ENCODE measurements at regions not wholly inside any gene's neighbourhood (a gene's known extent, or its start where the extent isn't known, plus 50 kb on each side); places are given as distances from the start of the nearest gene placed in this dataset.

GRCh38 chr5:98529321-98529720 lies 244.1 kb upstream of the RGMB start:
- Histone ChIP-seq H3K27me3 (ENCODE audit: control insufficient read depth, insufficient read depth, low read length) (no peaks in the 10 kb centered on the region), H3K27ac (ENCODE audit: low read length) (no peak overlapping the region), H3K4me3 (ENCODE audit: low read depth in 2 of 2, low read length in 2 of 2) (no peak overlapping the region), H3K9me3 (ENCODE audit: control insufficient read depth, insufficient read depth, low read depth, low read length) (no peaks in the 10 kb centered on the region), H3K36me3 (ENCODE audit: control insufficient read depth, insufficient read depth, low read length) (no peaks in the 10 kb centered on the region), H3K4me1 (ENCODE audit: control insufficient read depth, insufficient read depth, low read length) (no peaks in the 10 kb centered on the region)
- ChIA-PET CTCF (no interaction called here), POLR2A (no interaction called here)
- ATAC-seq, result no peak
- intact Hi-C loops (cut with micrococcal nuclease; ENCODE audit: unreplicated experiment), result no loop called here
- in situ Hi-C loops (cut with HindIII; ENCODE audit: low pct_unique_long_range_greater_than_20kb, low sequenced_read_pairs), result no loop called here
- DNase-seq (ENCODE audit: low read depth, low spot score), result no peak
- no TSS peak for BruUV-seq (replicated peaks)
- TF ChIP-seq SIN3A (IDR thresholded peaks at IDR 0.05; ENCODE audit: borderline replicate concordance, insufficient read depth, low read depth, low read length), result no peak
- TF ChIP-seq POLR2AphosphoS5 (IDR thresholded peaks at IDR 0.05; ENCODE audit: low read depth, low read length), result no peak

- ATAC-seq, result no peak
- ChIA-PET CTCF (no interaction called here), POLR2A (no interaction called here)
- Histone ChIP-seq H3K4me1 (ENCODE audit: control insufficient read depth, insufficient read depth, low read length) (no peaks in the 10 kb centered on the region), H3K27me3 (ENCODE audit: control insufficient read depth, insufficient read depth, low read length) (no peaks in the 10 kb centered on the region), H3K4me3 (ENCODE audit: low read depth in 2 of 2, low read length in 2 of 2) (no peak overlapping the region), H3K27ac (ENCODE audit: low read length) (no peak overlapping the region), H3K36me3 (ENCODE audit: control insufficient read depth, insufficient read depth, low read length) (no peaks in the 10 kb centered on the region), H3K9me3 (ENCODE audit: control insufficient read depth, insufficient read depth, low read depth, low read length) (no peaks in the 10 kb centered on the region)
- intact Hi-C loops (cut with micrococcal nuclease; ENCODE audit: unreplicated experiment) (no loop called here), in situ Hi-C loops (cut with HindIII; ENCODE audit: low pct_unique_long_range_greater_than_20kb, low sequenced_read_pairs) (no loop called here)
- no peak for DNase-seq (ENCODE audit: low read depth, low spot score)
- no TSS peak for BruUV-seq (replicated peaks)
- no peak for TF ChIP-seq REST (IDR thresholded peaks at IDR 0.05; ENCODE audit: insufficient read depth in 1 of 2, low read depth in 2 of 2, low read length in 1 of 2)
- TF ChIP-seq TCF7L2 (IDR thresholded peaks at IDR 0.05; ENCODE audit: low read depth, low read length), result no peak
- no peak for TF ChIP-seq CTCF (IDR thresholded peaks at IDR 0.05)
- no peak for TF ChIP-seq SIN3A (IDR thresholded peaks at IDR 0.05; ENCODE audit: borderline replicate concordance, insufficient read depth, low read depth, low read length)
- TF ChIP-seq POLR2AphosphoS5 (IDR thresholded peaks at IDR 0.05; ENCODE audit: low read depth, low read length), result no peak
Measured at GRCh38 chr5:98530224-98530623, 243.2 kb upstream of the RGMB start.

GRCh38 chr5:98535901-98536300 lies 237.6 kb upstream of the RGMB start:
- DNase-seq (ENCODE audit: low read depth, low spot score) (no peak), ATAC-seq (no peak)
- H3K27me3 ChIP-seq (ENCODE audit: control insufficient read depth, insufficient read depth, low read length), result no peaks in the 10 kb centered on the region
- H3K4me3 ChIP-seq (ENCODE audit: low read depth in 2 of 2, low read length in 2 of 2), result no peak overlapping the region
- no peak overlapping the region for H3K27ac ChIP-seq (ENCODE audit: low read length)
- TF ChIP-seq POLR2AphosphoS5 (IDR thresholded peaks at IDR 0.05; ENCODE audit: low read depth, low read length), result no peak
- no peak for TF ChIP-seq CTCF (IDR thresholded peaks at IDR 0.05)
- no peak for TF ChIP-seq TCF7L2 (IDR thresholded peaks at IDR 0.05; ENCODE audit: low read depth, low read length)
- TF ChIP-seq REST (IDR thresholded peaks at IDR 0.05; ENCODE audit: insufficient read depth in 1 of 2, low read depth in 2 of 2, low read length in 1 of 2), result no peak
- TF ChIP-seq SIN3A (IDR thresholded peaks at IDR 0.05; ENCODE audit: borderline replicate concordance, insufficient read depth, low read depth, low read length), result no peak
- H3K4me1 ChIP-seq (ENCODE audit: control insufficient read depth, insufficient read depth, low read length), result no peaks in the 10 kb centered on the region
- in situ Hi-C loops (cut with HindIII; ENCODE audit: low pct_unique_long_range_greater_than_20kb, low sequenced_read_pairs), result no loop called here
- ChIA-PET CTCF (no interaction called here), POLR2A (no interaction called here)
- no TSS peak for BruUV-seq (replicated peaks)
- intact Hi-C loops (cut with micrococcal nuclease; ENCODE audit: unreplicated experiment), result no loop called here
- no peaks in the 10 kb centered on the region for H3K9me3 ChIP-seq (ENCODE audit: control insufficient read depth, insufficient read depth, low read depth, low read length)
- H3K36me3 ChIP-seq (ENCODE audit: control insufficient read depth, insufficient read depth, low read length), result no peaks in the 10 kb centered on the region
